ENCODE measurements at regions not wholly inside any gene's neighbourhood (a gene's known extent, or its start where the extent isn't known, plus 50 kb on each side); places are given as distances from the start of the nearest gene placed in this dataset.

GRCh38 chr11:130606781-130607511 is 158.5 kb downstream of the ADAMTS15 start:
- intact Hi-C loops (cut with micrococcal nuclease), result no loop called here
- peak; percentile 6 for ATAC-seq
- DNase-seq, result peak; percentile 68

- DNase-seq (no peak), ATAC-seq (no peak)
- intact Hi-C loops (cut with micrococcal nuclease), result no loop called here
Measured at GRCh38 chr11:130608287-130608686, 159.8 kb downstream of the ADAMTS15 start.

DNA sequence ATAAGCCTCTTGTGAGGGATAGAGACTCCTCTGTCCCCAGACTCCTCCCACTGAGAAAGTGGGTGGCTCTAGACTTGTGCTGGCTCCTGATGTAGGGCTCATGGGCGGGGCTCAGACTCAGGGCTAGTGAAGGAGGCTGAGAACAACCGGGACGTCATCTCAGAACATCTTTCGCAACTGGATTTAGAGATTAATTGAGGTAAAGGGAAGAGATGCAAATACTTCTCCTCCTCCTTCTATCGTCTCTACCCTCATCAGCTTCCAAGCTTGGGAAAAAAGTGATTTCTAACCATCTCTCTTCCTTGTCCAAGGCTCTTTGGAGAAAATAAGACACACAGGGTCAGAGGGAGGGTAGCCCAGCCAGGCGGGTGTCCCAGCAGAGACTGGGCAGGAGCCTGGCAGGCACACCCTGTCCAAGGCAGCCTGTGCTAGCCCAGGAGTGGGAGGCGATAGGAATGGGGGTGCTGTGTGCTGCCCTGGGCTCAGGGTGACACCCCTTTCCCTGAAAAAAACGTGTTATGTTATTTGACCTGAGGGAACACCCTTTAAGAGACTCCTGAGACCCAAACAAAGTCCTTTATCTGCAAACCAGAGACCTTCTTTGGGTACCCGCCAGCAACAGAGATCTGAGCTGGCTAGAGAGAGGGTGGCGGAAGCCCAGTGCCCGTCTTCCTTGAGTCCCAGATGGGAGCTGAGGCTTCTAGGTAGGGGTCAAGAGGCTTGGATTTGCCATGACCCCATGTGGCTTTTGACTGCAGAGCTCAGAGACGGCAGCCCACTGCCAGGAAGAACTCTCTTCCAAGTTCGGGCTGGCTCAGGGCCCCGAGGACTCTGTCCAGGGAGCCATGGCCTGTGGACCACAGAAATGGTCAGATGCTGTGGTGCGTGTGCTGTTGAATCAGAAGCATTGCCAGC is 160.9 kb downstream of the ADAMTS15 start:
- intact Hi-C loops (cut with micrococcal nuclease), result no loop called here
- ATAC-seq (peak; percentile 84), DNase-seq (peak; percentile 88)

- ATAC-seq (no peak), DNase-seq (no peak)
- intact Hi-C loops (cut with micrococcal nuclease), result no loop called here
Measured at GRCh38 chr11:130611791-130612251, 163.4 kb downstream of the ADAMTS15 start.

GRCh38 chr11:130612291-130612851 is 163.9 kb downstream of the ADAMTS15 start:
- intact Hi-C loops (cut with micrococcal nuclease), result no loop called here
- peak; percentile 8 for ATAC-seq

GRCh38 chr11:130613396-130613795 is 165.0 kb downstream of the ADAMTS15 start:
- no peak for ATAC-seq
- no peak for DNase-seq
- intact Hi-C loops (cut with micrococcal nuclease), result no loop called here

More at GRCh38 chr11:130612291-130612851, 163.9 kb downstream of the ADAMTS15 start:
- no peak for DNase-seq

DNA sequence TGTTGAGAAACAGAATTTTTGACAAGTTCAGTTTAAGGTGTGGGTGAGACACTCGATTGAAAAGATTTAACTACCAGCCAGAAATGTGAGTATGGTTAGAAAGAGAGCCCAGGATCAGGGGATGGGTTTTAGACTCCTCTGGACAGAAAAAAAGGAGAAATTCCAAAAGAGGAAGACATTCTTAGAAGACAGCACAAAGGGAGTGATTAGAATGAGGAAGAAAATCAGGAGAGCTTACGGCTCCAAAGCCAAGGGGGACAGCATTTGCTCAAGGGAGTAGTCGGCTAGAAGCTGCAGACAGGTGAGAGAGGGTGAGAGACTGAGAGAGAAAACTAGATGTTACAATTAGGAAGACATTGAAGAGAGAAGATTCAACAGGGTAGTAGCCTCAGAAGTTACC is 166.1 kb downstream of the ADAMTS15 start:
- ATAC-seq (no peak), DNase-seq (no peak)
- intact Hi-C loops (cut with micrococcal nuclease), result no loop called here

GRCh38 chr11:130615561-130615960 is 167.1 kb downstream of the ADAMTS15 start:
- DNase-seq (no peak), ATAC-seq (no peak)
- intact Hi-C loops (cut with micrococcal nuclease), result no loop called here

DNA sequence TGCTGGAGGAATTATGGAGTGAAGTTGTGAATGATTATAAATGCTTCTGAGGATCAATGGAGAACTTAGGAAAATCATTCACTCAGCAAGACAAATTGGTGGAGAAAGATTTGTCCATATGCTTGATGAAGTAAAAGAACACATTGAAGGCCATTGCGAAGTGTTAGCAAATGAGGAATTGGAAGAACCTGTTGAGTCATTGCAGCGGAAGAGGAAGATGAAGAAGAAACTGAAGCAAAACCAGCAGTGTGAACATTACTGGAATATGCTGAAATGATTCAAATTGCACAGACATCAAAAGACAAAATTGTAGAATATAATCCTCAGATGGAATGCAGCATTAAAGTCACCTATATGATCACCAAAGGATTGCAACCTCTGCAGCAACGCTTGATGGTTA is 168.1 kb downstream of the ADAMTS15 start:
- no peak for DNase-seq
- intact Hi-C loops (cut with micrococcal nuclease), result no loop called here
- no peak for ATAC-seq

GRCh38 chr11:130617001-130617400 is 168.6 kb downstream of the ADAMTS15 start:
- intact Hi-C loops (cut with micrococcal nuclease), result no loop called here
- no peak for DNase-seq
- ATAC-seq, result no peak

DNA sequence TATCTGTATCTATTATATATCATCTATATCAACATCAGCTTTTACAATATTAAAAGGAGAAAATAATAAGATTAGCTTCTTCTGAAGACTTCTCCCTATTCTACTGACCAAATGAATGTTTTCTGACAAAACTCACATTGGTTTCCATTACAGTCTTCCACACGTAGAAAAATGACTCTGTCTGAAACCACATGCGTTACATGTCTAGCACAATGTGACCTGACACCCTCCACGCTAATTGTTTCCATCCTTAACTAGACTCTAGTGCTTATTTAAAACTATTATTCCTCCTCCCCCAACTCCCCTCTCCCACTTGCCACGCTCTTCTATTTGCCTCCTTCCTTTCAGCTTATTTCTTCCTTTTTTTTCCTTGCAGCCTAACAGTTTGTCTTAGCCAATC is 172.1 kb downstream of the ADAMTS15 start:
- intact Hi-C loops (cut with micrococcal nuclease), result no loop called here
- DNase-seq (no peak), ATAC-seq (no peak)

DNA sequence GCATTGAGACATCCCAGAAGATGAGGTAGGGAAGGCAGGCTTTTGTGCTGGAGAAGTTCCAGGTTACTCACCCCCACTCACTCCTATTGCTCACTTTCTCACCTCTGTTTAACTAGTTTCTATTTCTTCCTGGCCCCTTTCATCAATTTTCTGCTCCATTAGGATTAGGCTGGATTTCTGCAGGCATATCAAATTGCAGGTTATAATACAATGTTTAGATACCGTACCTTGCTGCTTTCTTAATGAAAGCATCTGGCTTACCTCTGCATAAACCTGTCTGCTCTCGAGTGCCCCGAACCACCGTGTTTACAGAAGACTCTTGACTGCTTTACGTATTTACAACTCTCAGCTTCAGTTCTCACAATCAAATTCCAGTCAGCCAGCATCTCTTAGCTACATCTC is 173.7 kb downstream of the ADAMTS15 start:
- ATAC-seq, result no peak
- no peak for DNase-seq
- intact Hi-C loops (cut with micrococcal nuclease), result no loop called here

GRCh38 chr11:130623670-130624668 is 175.5 kb downstream of the ADAMTS15 start:
- intact Hi-C loops (cut with micrococcal nuclease), result no loop called here
- peak; percentile 94 for ATAC-seq
- no peak for DNase-seq

GRCh38 chr11:130624971-130625544 is 176.6 kb downstream of the ADAMTS15 start:
- DNase-seq (no peak), ATAC-seq (no peak)
- intact Hi-C loops (cut with micrococcal nuclease), result no loop called here

DNA sequence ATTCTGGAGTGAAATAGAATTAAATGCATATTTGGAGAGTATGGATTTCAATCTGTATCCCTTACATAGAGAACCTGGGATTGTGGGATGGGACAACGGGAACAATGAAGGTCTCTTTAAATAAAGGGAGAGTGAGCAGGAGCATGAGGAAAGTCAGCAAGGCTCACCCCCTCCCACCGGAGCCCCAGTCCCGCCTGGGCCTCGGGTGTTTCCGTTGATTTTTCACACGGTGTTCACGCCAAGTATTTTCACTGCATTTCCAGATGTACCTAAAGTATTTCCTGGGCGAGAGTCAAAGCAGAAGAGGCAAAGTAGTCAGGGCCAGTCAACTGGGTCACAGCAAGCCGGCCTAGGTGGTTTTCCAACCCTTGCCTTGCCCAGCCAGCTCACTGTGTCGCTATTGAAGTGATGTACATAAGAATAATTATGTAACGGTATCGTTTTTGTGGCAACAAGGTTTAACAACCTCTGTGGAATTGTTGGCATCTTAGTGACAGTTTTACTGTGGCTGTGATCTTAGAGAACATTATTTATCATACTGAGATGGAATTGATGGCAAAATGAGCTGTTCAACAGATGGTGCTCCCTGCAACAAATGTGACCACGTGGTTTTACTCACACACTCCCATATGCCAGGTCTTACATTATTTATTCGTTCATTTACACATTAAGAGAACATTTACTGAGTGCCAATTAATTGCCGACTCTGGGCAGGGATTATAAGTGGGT is 177.3 kb downstream of the ADAMTS15 start:
- DNase-seq, result no peak
- intact Hi-C loops (cut with micrococcal nuclease), result no loop called here
- no peak for ATAC-seq

GRCh38 chr11:130629039-130629438 is 180.6 kb downstream of the ADAMTS15 start:
- ATAC-seq (peak; percentile 71), DNase-seq (no peak)
- intact Hi-C loops (cut with micrococcal nuclease), result no loop called here

DNA sequence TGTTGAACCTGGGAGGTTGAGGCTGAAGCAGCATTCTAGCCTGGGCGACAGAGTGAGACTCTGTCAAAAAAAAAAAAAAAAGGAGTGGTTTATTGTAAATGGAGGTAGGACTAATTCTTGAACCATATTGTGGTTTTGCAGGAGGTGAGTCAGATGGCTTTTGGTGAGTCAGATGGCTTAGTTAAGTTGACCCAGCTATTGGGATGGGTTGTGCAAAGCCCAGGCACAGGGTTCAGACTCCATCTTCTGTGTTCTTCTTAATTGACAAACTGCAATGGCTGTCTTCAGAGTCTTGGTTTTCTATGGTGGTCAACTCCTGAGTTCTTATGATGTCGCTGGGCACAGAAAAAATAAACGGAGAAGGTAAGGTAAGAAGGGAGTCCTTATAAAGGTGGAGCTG is 182.7 kb downstream of the ADAMTS15 start:
- ATAC-seq (no peak), DNase-seq (no peak)
- intact Hi-C loops (cut with micrococcal nuclease), result no loop called here

DNA sequence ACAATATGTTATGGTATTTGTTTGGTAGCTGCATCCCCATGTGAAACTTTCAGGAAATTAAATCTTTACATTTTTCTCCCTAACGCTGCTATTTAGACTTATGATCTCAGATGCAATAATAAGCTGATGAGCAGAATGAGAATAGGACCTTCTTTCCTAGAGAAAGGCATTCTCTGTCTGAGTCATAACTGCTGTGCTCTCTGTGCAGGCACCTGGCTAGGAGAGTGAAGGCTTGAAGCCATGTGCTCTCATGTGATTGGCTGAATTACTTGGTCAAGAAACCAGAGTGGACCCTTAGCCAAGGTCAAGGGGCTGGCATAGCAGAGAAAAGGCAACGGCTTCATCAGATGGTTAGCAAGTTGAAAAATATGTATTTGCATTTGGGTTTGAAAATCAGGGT is 185.0 kb downstream of the ADAMTS15 start:
- ATAC-seq (no peak), DNase-seq (no peak)
- intact Hi-C loops (cut with micrococcal nuclease), result no loop called here

Data from left ventricle myocardium superior (tissue), 1 donor.